HG03103 (cell line): ENCODE measurements at regions not wholly inside any gene's neighbourhood (a gene's known extent, or its start where the extent isn't known, plus 50 kb on each side); places are given as distances from the start of the nearest gene placed in this dataset.

Experiments used
- ATAC-seq: cut with Tn5 transposase; IDR thresholded peaks from one replicate; pipeline ENCODE4 v1.9.1; 2021; ENCODE audit warnings: low read depth; ENCODE audit not compliant: unreplicated experiment

DNA sequence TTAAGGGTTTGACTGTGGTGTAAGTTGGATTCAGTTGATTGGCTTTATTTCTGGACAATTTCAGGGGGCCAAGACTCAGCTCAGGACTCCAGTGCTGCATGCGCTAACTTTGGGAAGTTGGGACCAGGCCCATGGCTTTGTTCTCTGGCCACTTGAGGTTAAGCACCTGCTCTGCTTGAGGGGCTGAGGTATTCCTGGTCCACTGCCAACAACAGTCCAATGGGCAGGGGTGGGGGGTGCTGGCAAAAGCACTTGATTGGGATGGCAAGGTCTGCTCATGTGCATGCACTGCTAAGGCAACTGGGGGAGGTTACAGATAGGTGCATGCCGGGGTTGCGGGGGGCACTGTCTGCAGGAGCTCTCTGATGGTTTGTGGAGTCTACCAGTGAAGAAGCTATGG, 52.6 kb upstream of the ASB17 start:
- ATAC-seq: no peak

- ATAC-seq: peak; percentile 80
Measured at GRCh38 chr1:75985827-75986226, 53.6 kb upstream of the ASB17 start.

DNA sequence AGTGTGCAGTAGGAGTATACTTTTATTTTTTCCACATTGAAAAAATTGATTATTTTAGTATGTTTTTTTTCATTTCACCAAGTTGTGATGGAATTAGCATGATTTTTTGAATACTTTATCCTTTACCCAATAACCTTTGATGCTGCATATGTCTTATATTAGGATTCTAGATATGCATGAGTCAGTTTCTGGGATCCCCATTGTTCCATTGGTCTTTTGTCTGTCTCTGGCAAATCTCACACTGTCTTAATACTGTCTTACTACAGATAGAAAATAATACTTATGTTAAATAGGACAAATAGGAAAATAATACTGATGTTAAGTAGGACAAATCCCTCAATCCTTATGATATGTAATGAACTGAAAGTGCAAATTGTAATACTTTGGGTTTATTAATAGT, 54.3 kb upstream of the ASB17 start:
- no peak for ATAC-seq

- ATAC-seq: no peak
Measured at GRCh38 chr1:75989121-75989520, 56.9 kb upstream of the ASB17 start.

DNA sequence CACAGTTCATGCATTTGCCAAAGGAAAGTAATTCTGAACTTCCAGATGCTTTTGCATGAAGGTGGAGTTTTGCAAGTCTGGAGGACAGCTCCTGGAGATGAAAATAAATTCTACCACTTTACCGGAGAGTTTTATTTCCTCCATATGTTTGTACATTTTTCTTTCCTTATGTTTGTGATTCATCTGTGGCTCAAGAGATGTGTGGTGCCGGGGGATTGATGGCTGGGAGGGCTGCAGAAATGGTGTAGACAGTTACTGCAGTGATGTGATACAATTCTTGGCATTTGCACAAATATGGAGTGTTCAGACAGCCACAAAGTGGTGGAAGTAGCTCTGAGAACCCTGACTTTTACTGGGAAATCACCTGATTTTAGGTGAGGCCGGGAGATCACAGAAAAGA, 58.5 kb upstream of the ASB17 start:
- no peak for ATAC-seq

DNA sequence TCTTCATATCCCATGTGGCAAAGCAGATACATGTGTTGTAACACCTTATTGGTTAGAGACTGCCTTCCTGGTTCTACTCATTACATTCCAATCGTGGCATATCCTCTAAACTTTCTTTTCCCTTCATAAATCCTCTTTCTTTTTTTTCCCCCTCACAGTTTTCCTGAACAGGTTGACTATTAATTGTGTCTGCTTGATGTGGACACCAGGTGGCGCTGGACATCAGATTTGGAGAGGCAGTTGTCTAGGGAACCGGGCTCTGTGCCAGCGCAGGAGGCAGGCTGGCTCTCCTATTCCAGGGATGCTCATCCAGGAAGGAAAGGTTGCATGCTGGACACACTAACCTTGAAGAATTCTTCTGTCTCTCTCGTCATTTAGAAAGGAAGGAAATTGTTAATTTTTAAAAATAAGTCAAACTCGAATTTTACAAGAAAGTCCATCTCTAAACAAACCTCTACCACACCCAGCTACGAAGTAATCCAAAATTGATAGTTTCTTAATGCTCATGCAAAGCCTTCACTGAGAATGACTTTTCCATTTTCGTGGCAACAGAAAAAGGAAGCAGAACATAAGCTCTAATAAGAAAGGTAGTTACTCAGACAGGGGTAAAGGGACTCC, 59.4 kb upstream of the ASB17 start:
- peak; percentile 61 for ATAC-seq

- no peak for ATAC-seq
Measured at GRCh38 chr1:75992312-75992711, 60.1 kb upstream of the ASB17 start.

DNA sequence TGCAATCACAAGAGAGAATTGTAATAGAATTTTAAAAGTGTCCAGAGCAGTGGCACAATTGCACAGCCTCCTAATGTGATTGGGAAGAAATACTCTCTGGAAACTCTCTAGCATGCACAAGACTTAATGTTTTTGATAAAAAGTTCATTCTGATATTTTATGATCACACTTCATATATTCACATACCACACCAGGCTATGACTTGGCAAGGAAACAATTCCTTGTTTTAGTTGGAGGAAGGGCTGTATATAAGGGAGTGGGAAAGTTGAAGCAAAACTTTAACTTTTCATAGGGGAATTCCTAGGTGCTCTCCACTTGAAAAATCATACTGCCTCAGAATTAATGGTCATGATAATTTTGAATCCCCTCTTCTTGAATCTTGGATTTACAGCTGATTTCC, 61.5 kb upstream of the ASB17 start:
- ATAC-seq: no peak

DNA sequence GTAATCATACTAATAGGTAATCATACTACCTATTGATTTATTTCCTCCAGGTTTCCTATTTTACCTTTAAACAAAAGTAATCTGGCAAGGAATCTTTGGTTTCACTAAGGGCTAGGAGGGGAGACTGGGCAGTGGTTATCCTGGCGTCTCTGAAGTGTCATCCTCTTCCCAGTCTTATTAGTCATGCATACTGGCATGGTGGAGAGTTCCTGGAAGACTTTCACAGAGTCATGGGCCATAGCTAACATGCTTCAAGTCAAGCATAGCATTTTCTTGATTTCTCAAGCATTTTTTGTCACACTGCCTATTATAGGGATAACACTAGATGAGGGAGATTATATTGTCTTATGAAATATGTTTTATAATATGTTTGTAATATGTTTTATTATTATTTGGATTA, 64.0 kb upstream of the ASB17 start:
- ATAC-seq: no peak

- no peak for ATAC-seq
Measured at GRCh38 chr1:75999034-75999433, 66.8 kb upstream of the ASB17 start.

- ATAC-seq: no peak
Measured at GRCh38 chr1:76003946-76004345, 70.6 kb upstream of the ST6GALNAC3 start.

GRCh38 chr1:76005765-76006164, 68.8 kb upstream of the ST6GALNAC3 start:
- no peak for ATAC-seq

GRCh38 chr1:76006234-76006633, 68.3 kb upstream of the ST6GALNAC3 start:
- ATAC-seq: no peak

- ATAC-seq: no peak
Measured at GRCh38 chr1:76010802-76011201, 63.7 kb upstream of the ST6GALNAC3 start.

DNA sequence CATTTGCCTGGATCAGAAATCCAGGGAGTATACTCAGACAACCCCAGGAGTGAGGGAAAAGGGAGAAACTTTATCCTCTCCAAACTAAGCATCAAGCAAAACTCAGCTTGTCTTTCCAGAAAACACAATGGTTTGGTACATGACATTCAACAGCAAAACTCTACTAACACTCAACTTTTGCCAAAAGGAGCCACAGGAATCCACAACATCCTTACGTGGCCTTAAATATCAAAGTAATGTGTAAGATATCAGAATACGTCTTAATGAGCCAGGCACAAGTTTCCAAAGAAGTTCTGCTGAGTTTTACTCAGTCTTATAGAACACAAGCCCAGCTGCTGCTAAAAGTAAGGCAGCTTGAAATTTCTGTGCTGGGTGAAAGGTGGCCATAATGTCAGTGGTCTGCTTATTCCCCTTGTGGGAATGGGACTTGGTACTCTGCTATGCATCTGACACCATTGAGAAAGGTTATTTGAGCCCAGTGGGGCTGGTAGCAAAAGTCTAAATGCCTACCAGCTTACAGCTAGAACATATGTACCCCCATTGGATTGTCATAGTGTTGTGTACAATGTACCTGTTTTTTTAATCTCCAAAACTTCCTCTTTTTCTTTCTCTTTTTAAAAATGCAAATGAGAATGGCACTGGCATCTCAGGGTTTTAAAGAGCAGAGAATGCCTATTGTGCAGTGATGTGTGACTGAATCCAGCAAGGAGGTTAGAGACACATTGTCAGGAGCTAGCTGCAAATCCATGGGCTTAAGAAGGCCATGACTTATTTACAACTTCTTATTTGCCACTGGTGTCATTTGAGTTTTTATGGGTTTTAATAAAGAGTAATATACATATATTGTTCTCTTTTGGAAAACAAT, 62.0 kb upstream of the ST6GALNAC3 start:
- ATAC-seq: no peak

DNA sequence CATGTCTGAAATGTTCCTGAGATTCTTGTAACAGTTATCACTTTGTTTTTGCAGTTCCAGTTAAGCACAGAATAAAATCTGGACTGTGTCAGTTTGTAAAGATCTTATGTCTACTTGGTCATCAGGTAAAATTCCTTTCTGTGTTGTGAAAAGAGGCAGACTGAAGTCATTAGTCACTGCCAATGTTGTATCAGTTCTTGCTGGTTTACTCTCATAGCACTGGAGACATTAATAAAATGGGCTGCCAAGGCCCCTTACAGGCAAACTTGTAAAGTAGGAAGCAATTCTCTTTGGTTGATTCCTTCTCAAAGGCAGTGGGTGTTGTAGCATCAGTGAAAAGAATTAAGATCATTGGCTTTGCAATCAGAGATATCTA, 61.4 kb upstream of the ST6GALNAC3 start:
- no peak for ATAC-seq

DNA sequence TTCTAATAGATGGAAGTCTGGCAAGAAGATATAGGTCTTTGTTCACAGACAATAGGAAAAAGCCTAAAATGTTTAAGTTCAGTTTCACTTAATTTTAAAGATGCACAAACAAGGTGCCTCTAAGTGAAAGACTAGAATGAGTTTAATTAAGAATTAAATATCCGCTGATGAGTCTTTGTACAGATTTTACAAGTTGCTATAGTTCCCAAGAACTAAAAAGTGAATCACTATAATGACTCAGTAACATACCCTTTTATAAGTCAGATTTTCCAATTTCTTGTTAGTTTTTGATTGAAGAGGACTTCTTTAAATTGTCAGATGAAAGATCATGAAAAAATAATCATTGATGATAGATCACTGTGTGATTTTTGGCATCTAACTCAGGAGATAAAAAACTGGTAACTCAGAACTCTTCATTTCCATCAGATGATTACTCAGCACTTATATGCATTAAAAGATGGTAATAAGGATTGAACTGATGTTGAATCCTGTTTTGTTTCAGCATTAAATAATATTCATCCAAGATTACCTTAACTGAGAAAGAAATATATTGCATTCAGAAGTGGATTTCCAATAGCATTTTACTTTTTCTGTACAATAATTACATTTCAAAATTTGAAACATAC, 59.0 kb upstream of the ST6GALNAC3 start:
- no peak for ATAC-seq

- ATAC-seq: no peak
Measured at GRCh38 chr1:76018045-76018444, 56.5 kb upstream of the ST6GALNAC3 start.

DNA sequence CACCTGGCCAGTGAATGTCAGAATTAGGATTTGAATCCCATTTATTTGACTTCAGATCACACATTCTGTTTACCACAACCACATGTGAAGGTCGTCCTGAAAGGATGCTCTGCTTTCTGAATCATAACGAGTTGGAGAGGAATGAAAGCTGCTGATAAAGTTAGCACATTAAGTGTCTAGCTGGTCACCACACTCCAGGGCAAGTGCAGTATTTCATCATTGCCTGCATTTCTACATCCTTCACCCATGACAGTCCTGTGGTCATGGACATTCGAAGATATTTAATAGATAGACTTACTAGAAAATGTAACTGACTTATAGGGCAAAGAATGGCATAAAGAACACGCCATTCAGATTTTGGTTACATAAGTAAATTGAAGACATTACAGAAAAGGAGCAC, 52.7 kb upstream of the ST6GALNAC3 start:
- ATAC-seq: no peak

- no peak for ATAC-seq
Measured at GRCh38 chr1:76023669-76024435, 50.7 kb upstream of the ST6GALNAC3 start.
